BJ (cell line): ENCODE measurements at regions not wholly inside any gene's neighbourhood (a gene's known extent, or its start where the extent isn't known, plus 50 kb on each side); places are given as distances from the start of the nearest gene placed in this dataset.

Source experiments
- CTCF ChIA-PET: fragments of 350-600 bp; formaldehyde crosslinking; extraction: SDS; loops from one replicate; lab custom pipeline; 2021; ENCODE audit warnings: antibody characterized with exemption, inconsistent platforms; lab: Yijun Ruan, JAX
- POLR2A ChIA-PET: fragments of 300-600 bp; sonication (Branson Sonifier 250); formaldehyde crosslinking; extraction: SDS; loops from one replicate; lab custom pipeline; 2021; ENCODE audit warnings: antibody characterized with exemption; lab: Charles Lee
- DNase-seq: peaks from one replicate; pipeline ENCODE4 v3.0.0-alpha.2; 2011; ENCODE audit warnings: low read depth
- H3K27me3 ChIP-seq: 2 replicates; pipeline ENCODE4 v1.6.0; 2011; ENCODE audit warnings: low read length; ENCODE audit not compliant: control insufficient read depth, insufficient read depth
- H3K36me3 ChIP-seq: 2 replicates; pipeline ENCODE4 v1.5.1; 2011; ENCODE audit warnings: low read length; ENCODE audit not compliant: control insufficient read depth, insufficient read depth
- H3K4me3 ChIP-seq: 2 replicates; pipeline ENCODE4 v1.5.1; 2011; ENCODE audit warnings: low read depth, mild to moderate bottlenecking, control low read depth, low read length
- TF ChIP-seq, protein P1 (sequence below): IDR thresholded peaks from 2 replicates; pipeline ENCODE4 v1.5.1; 2011; ENCODE audit warnings: low read depth, mild to moderate bottlenecking, control low read depth, inconsistent platforms, low read length, moderate library complexity; ENCODE audit not compliant: insufficient read depth

GRCh38 chr13:59451236-59451635 is 712.5 kb downstream of the DIAPH3 start:
- H3K4me3 ChIP-seq = no peak overlapping the region
- POLR2A ChIA-PET = no interaction called here
- no peaks in the 10 kb centered on the region for H3K36me3 ChIP-seq
- no peaks in the 10 kb centered on the region for H3K27me3 ChIP-seq
- CTCF ChIA-PET = interaction anchor here (1.1 kb wide), 1 partner anchor 14 kb away, joined by 3 read pairs; no protein-coding TSS in a partner anchor
- DNase-seq = no peak
- TF ChIP-seq, protein P1, sequence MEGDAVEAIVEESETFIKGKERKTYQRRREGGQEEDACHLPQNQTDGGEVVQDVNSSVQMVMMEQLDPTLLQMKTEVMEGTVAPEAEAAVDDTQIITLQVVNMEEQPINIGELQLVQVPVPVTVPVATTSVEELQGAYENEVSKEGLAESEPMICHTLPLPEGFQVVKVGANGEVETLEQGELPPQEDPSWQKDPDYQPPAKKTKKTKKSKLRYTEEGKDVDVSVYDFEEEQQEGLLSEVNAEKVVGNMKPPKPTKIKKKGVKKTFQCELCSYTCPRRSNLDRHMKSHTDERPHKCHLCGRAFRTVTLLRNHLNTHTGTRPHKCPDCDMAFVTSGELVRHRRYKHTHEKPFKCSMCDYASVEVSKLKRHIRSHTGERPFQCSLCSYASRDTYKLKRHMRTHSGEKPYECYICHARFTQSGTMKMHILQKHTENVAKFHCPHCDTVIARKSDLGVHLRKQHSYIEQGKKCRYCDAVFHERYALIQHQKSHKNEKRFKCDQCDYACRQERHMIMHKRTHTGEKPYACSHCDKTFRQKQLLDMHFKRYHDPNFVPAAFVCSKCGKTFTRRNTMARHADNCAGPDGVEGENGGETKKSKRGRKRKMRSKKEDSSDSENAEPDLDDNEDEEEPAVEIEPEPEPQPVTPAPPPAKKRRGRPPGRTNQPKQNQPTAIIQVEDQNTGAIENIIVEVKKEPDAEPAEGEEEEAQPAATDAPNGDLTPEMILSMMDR = no peak

DNA sequence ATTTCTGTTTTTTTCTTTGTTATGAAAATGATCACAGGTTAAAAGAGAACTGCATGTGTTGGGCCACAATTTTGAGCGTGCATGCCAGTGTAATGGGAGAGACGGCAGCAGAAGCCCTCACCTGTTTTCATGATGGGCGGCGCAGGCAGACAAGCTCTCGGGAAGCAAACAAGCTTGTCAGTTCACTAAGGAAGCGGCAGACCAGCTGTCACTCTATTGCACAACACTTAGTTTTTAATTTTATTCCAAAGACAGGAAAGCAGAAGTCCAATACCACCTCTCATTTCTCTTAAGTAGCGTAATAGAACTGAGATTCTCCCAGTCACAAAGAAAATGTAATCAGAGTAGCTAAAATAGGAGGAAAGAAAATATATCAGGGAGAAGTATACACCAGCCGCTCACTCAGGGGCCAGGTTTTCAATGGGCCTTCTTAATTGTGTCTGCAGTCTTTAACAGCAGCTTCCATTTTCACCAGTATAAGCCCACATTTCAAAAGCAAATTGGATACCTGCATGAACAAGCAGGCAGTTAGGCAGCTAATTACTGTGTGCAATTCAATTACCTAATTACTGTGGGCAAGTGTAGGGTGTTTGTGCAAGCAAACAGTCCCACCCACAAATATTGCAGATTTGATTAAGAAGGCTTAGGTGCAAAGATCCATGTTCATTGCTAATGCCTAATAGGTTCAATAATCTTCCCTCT is 711.4 kb downstream of the DIAPH3 start:
- H3K36me3 ChIP-seq = no peaks in the 10 kb centered on the region
- TF ChIP-seq, protein P1 = no peak
- DNase-seq = no peak
- H3K4me3 ChIP-seq = no peak overlapping the region
- CTCF ChIA-PET = interaction anchor here (1.1 kb wide), 1 partner anchor 13 kb away, joined by 3 read pairs; no protein-coding TSS in a partner anchor
- no peaks in the 10 kb centered on the region for H3K27me3 ChIP-seq
- POLR2A ChIA-PET = no interaction called here

DNA sequence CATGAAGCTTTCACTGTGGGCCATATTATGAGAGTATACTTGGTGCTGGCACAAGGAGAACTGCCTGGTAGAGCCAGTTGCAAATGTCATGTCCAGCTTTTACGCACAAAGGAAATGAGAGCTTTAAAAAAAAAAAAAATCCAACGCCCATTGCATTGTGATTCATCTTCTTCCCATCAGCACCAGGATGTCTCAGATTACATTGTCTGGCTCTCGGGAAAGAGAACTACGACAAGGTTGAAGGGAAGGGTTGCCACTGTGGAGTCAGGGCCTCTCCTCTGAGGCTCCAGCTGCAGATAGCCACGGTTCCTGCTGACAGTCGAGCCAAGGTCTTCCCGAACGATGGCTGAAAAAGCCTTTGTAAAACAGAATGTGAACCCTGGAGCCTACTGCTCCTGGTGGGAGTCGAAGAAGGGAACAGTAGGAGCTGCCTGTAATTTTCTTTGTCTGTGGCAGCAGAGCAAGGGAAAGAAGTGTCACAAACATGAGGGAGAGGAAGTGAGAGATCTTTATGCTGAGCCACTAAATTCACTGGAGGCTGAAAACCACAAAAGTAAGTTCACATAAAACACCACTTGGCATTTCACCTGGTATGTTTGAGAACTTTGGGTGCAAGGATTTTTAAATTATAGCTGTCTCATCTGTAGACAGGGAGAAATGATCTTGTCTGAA is 704.7 kb downstream of the DIAPH3 start:
- Histone ChIP-seq H3K27me3 (no peaks in the 10 kb centered on the region), H3K4me3 (no peak overlapping the region), H3K36me3 (no peaks in the 10 kb centered on the region)
- DNase-seq = peak; percentile 62
- ChIA-PET CTCF (interaction anchor here (0.7 to 1.4 kb wide), 3 partner anchors 31 to 313 kb away, joined by 3 read pairs; no protein-coding TSS in a partner anchor), POLR2A (interaction anchor here (0.6 to 0.8 kb wide), 3 partner anchors 11 to 220 kb away, joined by 3 to 5 read pairs (median 3); no protein-coding TSS in a partner anchor)
- TF ChIP-seq, protein P1 = no peak

GRCh38 chr13:59459972-59460371 is 703.8 kb downstream of the DIAPH3 start:
- TF ChIP-seq, protein P1 = no peak
- CTCF ChIA-PET = interaction anchor here (1.0 kb wide), 1 partner anchor 312 kb away, joined by 3 read pairs; no protein-coding TSS in a partner anchor
- POLR2A ChIA-PET = no interaction called here
- no peak for DNase-seq
- no peak overlapping the region for H3K4me3 ChIP-seq
- no peaks in the 10 kb centered on the region for H3K36me3 ChIP-seq
- H3K27me3 ChIP-seq = no peaks in the 10 kb centered on the region

DNA sequence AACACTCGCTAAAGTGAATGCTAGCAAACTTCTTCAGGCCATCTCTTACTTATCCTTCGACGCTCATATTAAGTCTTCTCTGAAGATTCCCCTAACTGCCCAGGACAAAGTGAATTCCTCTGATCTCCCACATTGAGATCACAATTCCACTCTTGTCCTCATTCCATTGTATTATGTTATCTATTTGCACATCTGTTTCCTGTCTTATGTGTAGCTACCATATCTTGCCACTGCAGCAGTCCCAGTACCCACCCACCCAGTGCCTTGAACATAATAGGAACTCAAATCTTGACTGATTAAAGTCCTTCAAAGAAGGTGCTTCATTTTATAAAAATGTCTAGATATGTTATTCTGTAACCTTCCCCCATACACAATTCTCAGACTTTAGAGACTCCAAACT is 702.3 kb downstream of the DIAPH3 start:
- Histone ChIP-seq H3K36me3 (no peaks in the 10 kb centered on the region), H3K4me3 (no peak overlapping the region), H3K27me3 (no peaks in the 10 kb centered on the region)
- POLR2A ChIA-PET = no interaction called here
- CTCF ChIA-PET = interaction anchor here (1.6 kb wide), 1 partner anchor 28 kb away, joined by 4 read pairs; no protein-coding TSS in a partner anchor
- TF ChIP-seq, protein P1 = no peak
- no peak for DNase-seq
